Left renal cortex interstitium (tissue), 4 donors: ENCODE measurements at regions not wholly inside any gene's neighbourhood (a gene's known extent, or its start where the extent isn't known, plus 50 kb on each side); places are given as distances from the start of the nearest gene placed in this dataset.

Experiments
- DNase-seq, 4 donors: peaks; one replicate each; pipeline ENCODE4 v3.0.0-alpha.2; 2013; ENCODE audit warnings: low read depth in 4 of 4, low spot score in 2 of 4, missing footprints in 1 of 4

- DNase-seq, result no peak
Measured at GRCh38 chr11:20311444-20311843, 52.1 kb upstream of the HTATIP2 start.

GRCh38 chr11:20310596-20311394 lies 52.7 kb upstream of the HTATIP2 start:
- no peak for DNase-seq

GRCh38 chr11:20310137-20310536 lies 53.4 kb upstream of the HTATIP2 start:
- no peak for DNase-seq

GRCh38 chr11:20309231-20310025 lies 54.1 kb upstream of the HTATIP2 start:
- DNase-seq, result no peak

- DNase-seq, result no peak
Measured at GRCh38 chr11:20308601-20309000, 54.9 kb upstream of the HTATIP2 start.

- no peak for DNase-seq
Measured at GRCh38 chr11:20303391-20303965, 60.0 kb upstream of the HTATIP2 start.

GRCh38 chr11:20293992-20294391 lies 69.5 kb upstream of the HTATIP2 start:
- no peak for DNase-seq

GRCh38 chr11:20293531-20293930 lies 70.0 kb upstream of the HTATIP2 start:
- no peak for DNase-seq

- no peak for DNase-seq
Measured at GRCh38 chr11:20289732-20290131, 73.8 kb upstream of the HTATIP2 start.

GRCh38 chr11:20283475-20283874 lies 80.0 kb upstream of the HTATIP2 start:
- DNase-seq, result no peak

- no peak for DNase-seq
Measured at GRCh38 chr11:20278727-20279126, 84.8 kb upstream of the HTATIP2 start.

GRCh38 chr11:20277014-20277413 lies 86.5 kb upstream of the HTATIP2 start:
- no peak for DNase-seq

GRCh38 chr11:20275987-20276965 lies 87.2 kb upstream of the HTATIP2 start:
- DNase-seq, result peak in 1 of 4 donors; percentile 17

GRCh38 chr11:20274031-20274430 lies 89.5 kb upstream of the HTATIP2 start:
- DNase-seq, result no peak

GRCh38 chr11:20261526-20261925 lies 101.3 kb upstream of the DBX1 start:
- DNase-seq, result no peak

GRCh38 chr11:20260307-20260706 lies 100.0 kb upstream of the DBX1 start:
- no peak for DNase-seq

- DNase-seq, result no peak
Measured at GRCh38 chr11:20259506-20259905, 99.2 kb upstream of the DBX1 start.

GRCh38 chr11:20258376-20258895 lies 98.2 kb upstream of the DBX1 start:
- no peak for DNase-seq

GRCh38 chr11:20256925-20257324 lies 96.7 kb upstream of the DBX1 start:
- no peak for DNase-seq

GRCh38 chr11:20253796-20254195 lies 93.5 kb upstream of the DBX1 start:
- no peak for DNase-seq
